DND-41 (cell line): ENCODE measurements at regions not wholly inside any gene's neighbourhood (a gene's known extent, or its start where the extent isn't known, plus 50 kb on each side); places are given as distances from the start of the nearest gene placed in this dataset.

Experiments
- CTCF ChIP-seq: IDR thresholded peaks from 2 replicates; pipeline ENCODE4 v1.5.1; 2012; ENCODE audit warnings: borderline replicate concordance, low read length, moderate library complexity, mild to moderate bottlenecking; ENCODE audit not compliant: poor library complexity, severe bottlenecking; ENCODE audit errors: extremely low read depth
- EZH2 ChIP-seq: IDR thresholded peaks from 3 replicates; pipeline ENCODE4 v1.6.1; 2012; ENCODE audit warnings: borderline replicate concordance, low read depth, mild to moderate bottlenecking, moderate library complexity, low read length, inconsistent platforms; ENCODE audit not compliant: severe bottlenecking

DNA sequence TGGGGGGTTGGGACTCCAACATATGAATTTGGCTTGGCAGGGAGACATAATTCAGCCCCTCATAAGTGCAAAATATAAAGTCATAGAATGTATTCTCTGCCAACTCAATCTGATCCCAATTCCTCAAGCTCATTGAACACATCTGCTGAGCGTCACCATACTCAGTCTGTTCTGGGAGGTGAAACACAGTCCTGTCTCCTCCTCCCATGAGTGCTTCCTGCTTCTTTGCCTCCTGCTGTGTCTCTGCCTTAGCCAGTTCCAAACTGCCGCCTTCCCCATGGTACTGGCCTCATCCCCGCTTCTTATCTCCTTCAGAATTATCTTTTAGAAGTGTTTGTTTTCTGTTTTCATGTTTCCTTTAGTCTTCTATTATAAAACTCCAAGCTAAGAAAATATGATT is 365.5 kb downstream of the TNS3 start:
- TF ChIP-seq CTCF (no peak), EZH2 (no peak)
